SK-N-SH (cell line): ENCODE measurements at regions not wholly inside any gene's neighbourhood (a gene's known extent, or its start where the extent isn't known, plus 50 kb on each side); places are given as distances from the start of the nearest gene placed in this dataset.

ENCODE experiments used
- CTCF ChIA-PET: fragments of 300-600, 350-600 bp; formaldehyde crosslinking; extraction: SDS; loops from one replicate; lab custom pipeline; 2021; lab: Yijun Ruan, JAX
- POLR2A ChIA-PET: fragments of 350-600 bp; sonication (Branson Sonifier 250); formaldehyde crosslinking; extraction: SDS; loops from one replicate; lab custom pipeline; 2020; ENCODE audit warnings: antibody characterized with exemption, inconsistent platforms; lab: Yijun Ruan, JAX
- DNase-seq: peaks from one replicate; pipeline ENCODE4 v3.0.0; 2012
- H2AFZ ChIP-seq: fragments of 200-600 bp; sonication (generic); 2 replicates; pipeline ENCODE4 v1.8.1; 2016; ENCODE audit warnings: antibody characterized with exemption, mild to moderate bottlenecking, low read depth
- H3F3A ChIP-seq: fragments of 200-600 bp; sonication (generic); replicated peaks from 2 replicates; pipeline ENCODE3; 2016; ENCODE audit warnings: antibody characterized with exemption, mild to moderate bottlenecking; ENCODE audit not compliant: insufficient read depth
- H3K27ac ChIP-seq, 2 experiments: fragments of 200-500 bp in 1 of 2; fragments of 200-600 bp in 1 of 2; sonication (Bioruptor generic) in 1 of 2; sonication (generic), shearing (Covaris generic) in 1 of 2; 2 replicates each; pipeline versions ENCODE4 v1.5.1 to v1.6.1; 2014 to 2016; ENCODE audit warnings: low read depth in 2 of 2, inconsistent platforms in 1 of 2, low read length in 1 of 2, mild to moderate bottlenecking in 1 of 2, mixed read lengths in 1 of 2
- H3K27me3 ChIP-seq: fragments of 200-600 bp; sonication (generic), shearing (Covaris generic); 2 replicates; pipeline ENCODE4 v1.6.1; 2016; ENCODE audit warnings: mixed run types; ENCODE audit not compliant: insufficient read depth
- H3K36me3 ChIP-seq, 2 experiments: fragments of 200-500 bp in 1 of 2; fragments of 200-600 bp in 1 of 2; sonication (Bioruptor generic) in 1 of 2; sonication (generic) in 1 of 2; replicated peaks in 1 of 2; 2 replicates each; pipeline versions ENCODE3 to v1.5.1; 2014 to 2016; ENCODE audit warnings: low read length in 1 of 2, mild to moderate bottlenecking in 1 of 2; ENCODE audit not compliant: insufficient read depth in 2 of 2, control insufficient read depth in 1 of 2
- H3K4me1 ChIP-seq, 2 experiments: fragments of 200-500 bp in 1 of 2; fragments of 200-600 bp in 1 of 2; sonication (Bioruptor generic) in 1 of 2; sonication (generic), shearing (Covaris generic) in 1 of 2; 2 replicates each; pipeline versions ENCODE4 v1.5.1 to v1.6.1; 2014 to 2016; ENCODE audit warnings: low read depth in 1 of 2, low read length in 1 of 2, mixed run types in 1 of 2; ENCODE audit not compliant: insufficient read depth in 2 of 2, control insufficient read depth in 1 of 2
- H3K4me2 ChIP-seq: fragments of 200-600 bp; sonication (generic), shearing (Covaris generic); 2 replicates; pipeline ENCODE4 v1.6.1; 2017; ENCODE audit warnings: mixed run types
- H3K4me3 ChIP-seq, 2 experiments: fragments of 200-500 bp in 1 of 2; fragments of 200-600 bp in 1 of 2; sonication (Bioruptor generic) in 1 of 2; sonication (generic), shearing (Covaris generic) in 1 of 2; 2 replicates each; pipeline versions ENCODE4 v1.5.1 to v1.8.1; 2014 to 2016; ENCODE audit warnings: low read depth in 2 of 2, inconsistent platforms in 1 of 2, low read length in 1 of 2, mild to moderate bottlenecking in 1 of 2, mixed read lengths in 1 of 2, moderate library complexity in 1 of 2
- H3K79me2 ChIP-seq: fragments of 200-600 bp; sonication (generic); 2 replicates; pipeline ENCODE4 v1.8.1; 2017; ENCODE audit warnings: mild to moderate bottlenecking; ENCODE audit not compliant: insufficient read depth
- H3K9ac ChIP-seq: fragments of 200-600 bp; sonication (generic); 2 replicates; pipeline ENCODE4 v1.6.1; 2017; ENCODE audit warnings: mixed run types
- H3K9me2 ChIP-seq: fragments of 200-600 bp; sonication (generic); 2 replicates; pipeline ENCODE4 v1.6.1; 2017; ENCODE audit warnings: mixed run types
- H3K9me3 ChIP-seq: fragments of 200-600 bp; sonication (generic); 2 replicates; pipeline ENCODE4 v1.6.1; 2017; ENCODE audit warnings: mixed run types, mild to moderate bottlenecking, moderate library complexity
- H4K20me1 ChIP-seq: fragments of 200-600 bp; sonication (generic); 2 replicates; pipeline ENCODE4 v1.6.1; 2017; ENCODE audit warnings: mild to moderate bottlenecking, mixed run types; ENCODE audit not compliant: insufficient read depth
- CTCF ChIP-seq: fragments of 200-600 bp; sonication (generic); IDR thresholded peaks from 2 replicates; pipeline ENCODE4 v1.6.1; 2017; ENCODE audit warnings: antibody characterized with exemption, mild to moderate bottlenecking, moderate library complexity
- ELF1 ChIP-seq: IDR thresholded peaks from 2 replicates; pipeline ENCODE4 v1.4.0; 2012
- EP300 ChIP-seq, 2 experiments: IDR thresholded peaks; 2 replicates each; pipeline versions ENCODE4 v1.4.0 to v1.6.1; 2012; ENCODE audit warnings: borderline replicate concordance in 1 of 2, low read depth in 1 of 2, low read length in 1 of 2
- EZH2phosphoT487 ChIP-seq: fragments of 200-600 bp; sonication (generic); IDR thresholded peaks from 2 replicates; pipeline ENCODE4 v1.6.1; 2017; ENCODE audit warnings: low read depth, mixed run types, mild to moderate bottlenecking, antibody characterized with exemption, moderate library complexity, borderline replicate concordance
- FOSL2 ChIP-seq: IDR thresholded peaks from 2 replicates; pipeline ENCODE4 v1.4.0; 2012; ENCODE audit warnings: low read depth, mild to moderate bottlenecking, moderate library complexity, borderline replicate concordance
- GABPA ChIP-seq: IDR thresholded peaks from 2 replicates; pipeline ENCODE4 v1.4.0; 2012; ENCODE audit warnings: low read depth, mild to moderate bottlenecking
- GATA2 ChIP-seq: sonication (generic); formaldehyde crosslinking; IDR thresholded peaks from 2 replicates; pipeline ENCODE4 v1.5.0; 2020; ENCODE audit warnings: mild to moderate bottlenecking, missing genetic modification reagents
- MAX ChIP-seq: IDR thresholded peaks from 2 replicates; pipeline ENCODE4 v1.4.0; 2012; ENCODE audit warnings: low read depth
- MEF2A ChIP-seq: IDR thresholded peaks from 2 replicates; pipeline ENCODE4 v1.4.0; 2012; ENCODE audit warnings: low read depth, borderline replicate concordance
- NRF1 ChIP-seq: IDR thresholded peaks from 2 replicates; pipeline ENCODE4 v1.6.1; 2012; ENCODE audit warnings: low read depth, mild to moderate bottlenecking, low read length
- PBX3 ChIP-seq: IDR thresholded peaks from 2 replicates; pipeline ENCODE4; 2012
- RAD21 ChIP-seq: IDR thresholded peaks from 2 replicates; pipeline ENCODE4 v1.6.1; 2012; ENCODE audit warnings: mild to moderate bottlenecking, low read length
- RCOR1 ChIP-seq: fragments of 150-350 bp; IDR thresholded peaks from 2 replicates; pipeline ENCODE4 v1.6.1; 2017; ENCODE audit warnings: antibody characterized with exemption, low read length
- RXRA ChIP-seq: IDR thresholded peaks from 2 replicates; pipeline ENCODE4 v1.4.0; 2012; ENCODE audit warnings: low read depth, mild to moderate bottlenecking, borderline replicate concordance
- SIN3A ChIP-seq: IDR thresholded peaks from 2 replicates; pipeline ENCODE4 v1.6.1; 2012; ENCODE audit warnings: low read depth, mild to moderate bottlenecking, low read length, moderate library complexity, borderline replicate concordance
- SMC3 ChIP-seq: IDR thresholded peaks from 2 replicates; pipeline ENCODE4 v1.6.1; 2012; ENCODE audit warnings: low read depth, low read length, improper control_type of control experiment
- TAF1 ChIP-seq: IDR thresholded peaks from 2 replicates; pipeline ENCODE4 v1.6.1; 2012; ENCODE audit warnings: low read depth, mild to moderate bottlenecking, low read length, moderate library complexity, borderline replicate concordance
- ZBTB33 ChIP-seq: IDR thresholded peaks from 2 replicates; pipeline ENCODE4 v1.4.0; 2012; ENCODE audit warnings: low read depth, borderline replicate concordance
- WGBS: methylation state at CpG from one replicate; pipeline ENCODE4 v1.1.6; 2017; ENCODE audit warnings: low lambda C conversion rate; 5-methylcytosine and 5-hydroxymethylcytosine counted together

GRCh38 chr10:105586451-105587098 lies 945.5 kb downstream of the SORCS3 start:
- Histone ChIP-seq H3K9ac (no peak overlapping the region), H3K4me3 (no peak overlapping the region), H3K36me3 (no peaks in the 10 kb centered on the region), H2AFZ (no peak overlapping the region), H3K9me3 (no peaks in the 10 kb centered on the region), H3K27ac (no peak overlapping the region), H3K4me1 (no peaks in the 10 kb centered on the region), H3K79me2 (no peaks in the 10 kb centered on the region), H3K4me2 (no peak overlapping the region), H3K9me2 (no peaks in the 10 kb centered on the region), H3F3A (no peaks in the 10 kb centered on the region), H4K20me1 (no peaks in the 10 kb centered on the region), H3K27me3 (no peaks in the 10 kb centered on the region)
- no peak for DNase-seq
- CTCF ChIA-PET: no interaction called here
- POLR2A ChIA-PET: no interaction called here
- TF ChIP-seq EP300 (IDR thresholded peaks at IDR 0.05; ENCODE audit: borderline replicate concordance in 1 of 2, low read depth in 1 of 2, low read length in 1 of 2) (no peak), PBX3 (no peak), ELF1 (no peak), RAD21 (no peak), FOSL2 (no peak), GATA2 (no peak), RXRA (no peak), SMC3 (no peak), NRF1 (no peak), TAF1 (no peak), ZBTB33 (no peak)
- WGBS: 12% methylated on average over 4 of the region's 4 CpGs

GRCh38 chr10:105585753-105586152 lies 944.7 kb downstream of the SORCS3 start:
- H3K79me2 ChIP-seq: no peaks in the 10 kb centered on the region
- no peaks in the 10 kb centered on the region for H3K9me3 ChIP-seq
- H3K36me3 ChIP-seq: no peaks in the 10 kb centered on the region
- H3K4me1 ChIP-seq: no peaks in the 10 kb centered on the region
- H4K20me1 ChIP-seq: no peaks in the 10 kb centered on the region
- no peak overlapping the region for H3K4me2 ChIP-seq
- no peak overlapping the region for H2AFZ ChIP-seq
- no peak overlapping the region for H3K9ac ChIP-seq
- CTCF ChIA-PET: no interaction called here
- no peaks in the 10 kb centered on the region for H3K9me2 ChIP-seq
- no peaks in the 10 kb centered on the region for H3F3A ChIP-seq
- H3K27ac ChIP-seq: no peak overlapping the region
- WGBS: 19% methylated on average over 5 of the region's 5 CpGs
- POLR2A ChIA-PET: no interaction called here
- DNase-seq: no peak
- no peak overlapping the region for H3K4me3 ChIP-seq
- H3K27me3 ChIP-seq: no peaks in the 10 kb centered on the region
- TF ChIP-seq ZBTB33: no peak
- TF ChIP-seq CTCF: no peak
- no peak for TF ChIP-seq EZH2phosphoT487
- no peak for TF ChIP-seq SIN3A
- TF ChIP-seq FOSL2: no peak
- TF ChIP-seq RCOR1: no peak
- TF ChIP-seq MEF2A: no peak
- no peak for TF ChIP-seq MAX
- TF ChIP-seq GABPA: no peak
